Kidney glomerular epithelial cell (primary cell): ENCODE measurements at regions not wholly inside any gene's neighbourhood (a gene's known extent, or its start where the extent isn't known, plus 50 kb on each side); places are given as distances from the start of the nearest gene placed in this dataset.
"Not testable (repeated sequence)": the region's sequence is repeated elsewhere in the genome, so short reads cannot be mapped to it uniquely, and the experiment has no call there.

ENCODE experiments used
- DNase-seq: peaks from one replicate; lab custom pipeline; 2025; lab: John Stamatoyannopoulos, UW

- DNase-seq = no peak
Observed at GRCh38 chr13:55572862-55573261, 1567.9 kb upstream of the PRR20A start.

GRCh38 chr13:55573565-55573964 lies 1567.2 kb upstream of the PRR20A start:
- DNase-seq = no peak

- no peak for DNase-seq
Observed at GRCh38 chr13:55576389-55576788, 1564.3 kb upstream of the PRR20A start.

DNA sequence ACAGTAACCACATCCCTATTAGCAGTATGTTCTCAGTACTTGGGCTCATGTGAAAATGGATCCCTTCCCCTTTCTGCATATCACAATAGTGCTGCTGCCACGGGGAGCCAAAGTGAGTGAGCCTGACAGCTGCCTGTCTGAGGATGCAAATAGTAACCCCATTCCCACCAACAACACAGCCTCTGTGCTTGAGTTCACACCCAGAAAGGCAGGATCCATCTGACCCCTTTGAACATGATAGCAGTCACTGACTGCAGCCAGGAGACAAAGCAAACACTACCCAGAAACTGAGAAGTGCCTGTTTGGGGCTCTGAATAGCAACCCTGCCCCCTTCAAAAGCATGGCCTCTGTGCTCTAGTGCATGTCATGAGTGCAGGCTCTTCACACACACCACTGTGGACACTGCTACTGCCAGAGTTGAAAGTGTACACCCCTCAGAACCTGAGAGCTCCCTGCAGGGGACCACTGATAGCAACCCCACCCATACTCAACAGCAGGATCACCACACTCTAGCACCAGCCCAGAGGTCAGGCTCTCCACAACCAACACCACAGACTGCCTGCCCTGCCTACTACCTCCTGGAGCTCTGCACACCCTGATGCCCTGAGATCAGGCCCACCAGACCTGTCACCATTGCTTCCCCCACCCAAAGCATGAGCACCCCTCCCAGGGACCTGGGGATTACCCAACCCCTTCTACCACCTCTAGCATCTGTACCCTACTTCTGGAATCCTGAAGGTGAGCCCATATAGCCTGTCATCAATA lies 1563.5 kb upstream of the PRR20A start:
- DNase-seq = no peak

DNA sequence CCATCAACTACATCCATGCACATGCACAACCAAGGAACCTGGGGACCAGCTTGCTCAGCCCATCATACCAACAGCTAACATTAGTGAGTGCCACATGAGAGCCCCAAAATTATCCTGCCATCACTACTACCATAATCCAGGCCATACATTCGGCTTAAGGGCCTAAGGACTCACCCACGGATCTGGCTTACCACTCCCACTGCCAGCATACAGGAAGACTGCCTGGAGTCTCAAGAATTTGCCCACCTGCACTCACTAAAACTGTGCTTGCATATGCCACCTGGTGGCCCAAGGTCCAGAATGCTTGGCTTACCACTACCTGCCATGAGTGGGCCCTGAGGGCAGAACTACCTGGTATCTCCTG lies 1562.9 kb upstream of the PRR20A start:
- DNase-seq = no peak

DNA sequence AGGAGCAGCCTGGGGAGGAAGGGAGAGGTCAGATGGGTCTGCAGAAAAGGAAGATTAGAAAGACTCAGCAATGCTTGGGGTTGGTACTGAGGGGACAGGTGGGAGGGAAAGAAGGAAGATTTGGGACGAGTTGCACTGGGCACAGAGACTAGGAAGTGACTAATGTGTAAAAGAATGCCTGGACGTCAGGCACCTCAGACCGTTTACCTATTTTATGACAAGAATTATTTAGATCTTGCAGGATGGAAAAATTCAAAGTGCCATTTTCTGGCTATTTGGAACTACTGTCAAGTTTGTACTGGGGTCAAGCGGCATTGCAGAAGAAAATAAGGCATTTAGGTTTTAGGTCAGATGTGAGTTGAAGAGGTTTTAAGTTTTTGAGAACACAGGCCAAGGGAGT lies 1558.4 kb upstream of the PRR20A start:
- DNase-seq = not testable (repeated sequence)

- DNase-seq = no peak
Observed at GRCh38 chr13:55583953-55584593, 1556.6 kb upstream of the PRR20A start.

GRCh38 chr13:55602784-55603183 lies 1537.9 kb upstream of the PRR20A start:
- no peak for DNase-seq

DNA sequence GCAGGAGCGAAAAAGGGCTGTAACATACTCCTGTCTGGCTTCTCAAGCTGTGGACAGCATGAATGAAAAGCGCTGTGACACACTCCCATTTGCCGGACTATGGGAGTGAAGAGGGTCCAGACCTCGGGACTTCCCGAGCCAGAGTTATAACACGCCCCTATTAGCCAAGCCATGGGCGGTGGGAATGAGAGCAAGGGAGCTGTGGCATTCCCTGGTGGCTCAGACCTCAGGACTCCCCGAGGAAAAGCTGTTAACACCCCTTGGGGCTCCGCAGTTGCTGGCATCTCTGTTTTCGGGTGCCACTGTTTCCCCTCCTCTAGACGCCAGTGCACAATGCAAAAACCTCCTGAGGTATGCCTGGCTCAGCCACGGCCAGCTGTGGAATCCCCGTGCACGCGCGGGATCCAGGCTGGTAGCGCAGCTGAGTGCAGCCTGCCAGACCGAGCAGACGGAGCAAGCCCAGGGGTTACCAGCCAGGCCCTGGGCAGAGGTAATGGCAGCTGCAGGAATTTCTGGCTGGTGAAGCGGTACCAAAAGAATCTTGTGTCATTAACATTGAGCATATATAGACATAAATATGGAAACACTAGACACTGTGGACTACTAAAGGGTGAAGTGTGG lies 1534.6 kb upstream of the PRR20A start:
- DNase-seq = no peak

GRCh38 chr13:55613429-55614187 lies 1527.1 kb upstream of the PRR20A start:
- DNase-seq = no peak

- no peak for DNase-seq
Observed at GRCh38 chr13:55615081-55615480, 1525.6 kb upstream of the PRR20A start.

DNA sequence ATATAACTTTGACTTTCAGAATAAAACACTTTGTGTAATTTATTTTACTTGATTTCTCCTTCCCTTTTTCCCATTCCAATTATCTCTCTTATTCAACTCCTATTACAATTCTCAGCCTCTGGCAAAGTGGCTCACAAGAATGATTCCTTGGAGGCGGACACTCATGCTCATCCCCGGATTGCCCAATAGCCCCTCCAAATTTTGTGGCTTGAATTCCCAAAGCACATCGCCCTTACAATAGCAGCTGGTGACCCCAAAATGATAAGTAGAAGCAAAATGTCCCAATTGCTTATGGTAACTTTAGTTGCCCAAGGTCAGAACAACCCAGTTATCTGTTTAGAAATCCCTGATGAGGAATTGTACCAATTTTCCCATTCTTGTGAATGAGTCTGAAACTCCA lies 1523.5 kb upstream of the PRR20A start:
- no peak for DNase-seq

- DNase-seq = no peak
Observed at GRCh38 chr13:55627221-55627620, 1513.5 kb upstream of the PRR20A start.

DNA sequence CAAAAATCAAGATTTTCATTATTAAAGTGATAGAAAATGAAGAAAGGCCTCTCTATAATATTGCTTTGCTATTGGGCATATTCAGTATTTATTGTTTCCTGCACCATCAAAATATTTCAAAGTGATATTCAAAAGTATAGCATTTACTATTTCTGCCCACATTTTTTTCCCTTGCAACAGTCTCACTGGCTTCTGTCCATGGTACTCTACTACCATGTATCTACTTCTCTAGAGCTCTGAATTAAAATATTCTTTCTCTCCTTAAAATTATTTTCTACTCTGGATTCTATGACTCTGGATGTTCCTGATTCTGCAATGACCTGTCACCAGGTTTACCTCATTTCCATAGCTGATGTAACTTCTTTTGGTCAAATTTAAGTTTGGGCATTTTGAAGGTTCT lies 1508.3 kb upstream of the PRR20A start:
- no peak for DNase-seq

- no peak for DNase-seq
Observed at GRCh38 chr13:55649485-55649884, 1491.2 kb upstream of the PRR20A start.

DNA sequence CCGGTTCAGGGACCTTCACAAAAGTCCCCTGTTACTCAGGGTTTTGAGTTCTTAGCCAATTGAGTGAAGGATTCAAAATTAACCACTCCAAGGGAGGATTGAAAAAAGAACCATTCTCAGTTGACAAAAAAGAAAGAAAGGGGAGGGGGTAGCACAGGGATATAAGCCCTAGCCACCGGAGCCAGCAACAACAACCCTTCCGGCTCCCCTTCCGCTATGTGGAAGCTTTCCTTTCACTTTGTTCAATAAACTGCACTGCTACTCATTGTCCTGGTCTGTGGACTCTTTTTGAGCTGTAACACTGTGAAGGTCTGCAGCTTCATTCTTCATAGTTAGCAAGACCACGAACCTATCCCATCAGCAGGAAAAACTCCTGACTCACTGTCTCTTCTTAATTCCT lies 1488.1 kb upstream of the PRR20A start:
- DNase-seq = no peak

GRCh38 chr13:55653497-55653896 lies 1487.2 kb upstream of the PRR20A start:
- DNase-seq = no peak

- DNase-seq = no peak
Observed at GRCh38 chr13:55654243-55654642, 1486.5 kb upstream of the PRR20A start.

DNA sequence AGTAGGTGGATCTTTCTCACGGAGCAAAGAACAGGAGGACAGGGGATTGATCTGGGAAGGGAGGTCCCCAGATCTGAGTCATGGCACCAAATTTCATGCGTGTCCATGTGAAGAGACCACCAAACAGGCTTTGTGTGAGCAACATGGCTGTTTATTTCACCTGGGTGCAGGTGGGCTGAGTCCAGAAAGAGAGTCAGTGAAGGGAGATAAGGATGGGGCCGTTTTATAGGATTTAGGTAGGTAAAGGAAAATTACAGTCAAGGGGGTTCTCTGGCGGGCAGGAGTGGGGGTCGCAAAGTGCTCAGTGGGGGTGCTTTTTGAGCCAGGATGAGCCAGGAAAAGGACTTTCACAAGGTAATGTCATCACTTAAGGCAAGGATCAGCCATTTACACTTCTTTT lies 1480.5 kb upstream of the PRR20A start:
- DNase-seq = not testable (repeated sequence)

DNA sequence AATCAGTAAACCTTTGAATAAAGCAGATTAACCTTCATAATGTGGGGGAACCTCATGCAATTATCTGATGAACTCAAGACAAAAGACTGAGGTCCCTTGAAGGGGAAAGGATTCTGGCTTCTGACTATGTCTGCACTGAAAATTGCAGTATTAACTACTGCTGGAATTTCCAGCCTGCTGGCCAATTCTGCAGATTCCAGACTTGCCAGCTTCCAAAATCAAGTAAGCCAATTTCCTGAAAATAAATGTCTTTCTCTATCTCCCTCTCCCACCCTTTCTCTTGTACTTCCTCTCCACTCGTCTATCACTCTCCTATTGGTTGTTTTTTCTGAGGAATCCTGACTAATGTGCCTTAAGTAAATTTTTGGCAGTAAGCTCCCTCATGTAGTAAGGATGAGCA lies 1479.9 kb upstream of the PRR20A start:
- no peak for DNase-seq

GRCh38 chr13:55661505-55661904 lies 1479.2 kb upstream of the PRR20A start:
- DNase-seq = no peak

GRCh38 chr13:55664178-55664577 lies 1476.5 kb upstream of the PRR20A start:
- no peak for DNase-seq

DNA sequence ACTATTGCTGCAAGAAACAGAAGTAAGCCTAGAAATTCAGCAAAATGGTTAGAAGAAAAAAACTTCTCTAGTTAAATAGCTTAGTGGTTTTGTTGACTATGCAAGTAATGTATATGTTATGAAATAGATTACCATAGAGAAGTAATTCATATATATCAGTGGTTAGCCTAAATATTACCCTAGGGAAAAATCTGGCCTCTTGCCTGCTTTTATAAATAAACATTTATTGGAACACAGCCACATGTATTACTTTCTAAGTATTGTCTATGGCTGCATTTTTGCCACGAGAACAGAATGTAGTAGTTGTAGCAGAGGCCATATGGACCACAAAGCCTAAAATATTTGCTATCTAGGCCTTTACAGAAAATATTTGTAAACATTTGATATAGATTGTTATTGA lies 1471.7 kb upstream of the PRR20A start:
- no peak for DNase-seq
